Activated CD8-positive, alpha-beta memory T cell treated with anti-CD3 and anti-CD28 coated beads for 36 hours (primary cell): ENCODE measurements at regions not wholly inside any gene's neighbourhood (a gene's known extent, or its start where the extent isn't known, plus 50 kb on each side); places are given as distances from the start of the nearest gene placed in this dataset.

ENCODE experiments used
- CTCF ChIA-PET: fragments of 350-600 bp; sonication (Branson Sonifier 250); formaldehyde crosslinking; loops from one replicate; lab custom pipeline; 2021; ENCODE audit warnings: antibody characterized with exemption; lab: Charles Lee
- POLR2A ChIA-PET: fragments of 350-600 bp; sonication (Branson Sonifier 250); formaldehyde crosslinking; loops from one replicate; lab custom pipeline; 2021; ENCODE audit warnings: antibody characterized with exemption; lab: Charles Lee

GRCh38 chr3:152944671-152945070 is 109.7 kb downstream of the P2RY1 start:
- CTCF ChIA-PET: no interaction called here

GRCh38 chr3:152945556-152945955 is 110.6 kb downstream of the P2RY1 start:
- POLR2A ChIA-PET: no interaction called here
- CTCF ChIA-PET: interaction anchor here (0.7 to 1.0 kb wide), 2 partner anchors 9 to 42 kb away, joined by 4 read pairs; no protein-coding TSS in a partner anchor

More at GRCh38 chr3:152944671-152945070, 109.7 kb downstream of the P2RY1 start:
- POLR2A ChIA-PET: no interaction called here

GRCh38 chr3:152957491-152957890 is 122.6 kb downstream of the P2RY1 start:
- POLR2A ChIA-PET: no interaction called here
- CTCF ChIA-PET: no interaction called here

- ChIA-PET CTCF (no interaction called here), POLR2A (no interaction called here)
These were observed 124.4 kb downstream of the P2RY1 start for GRCh38 chr3:152959307-152959706.

GRCh38 chr3:152960684-152961083 is 125.8 kb downstream of the P2RY1 start:
- POLR2A ChIA-PET: no interaction called here

GRCh38 chr3:152961323-152961722 is 126.4 kb downstream of the P2RY1 start:
- POLR2A ChIA-PET: no interaction called here
- CTCF ChIA-PET: no interaction called here

More at GRCh38 chr3:152960684-152961083, 125.8 kb downstream of the P2RY1 start:
- CTCF ChIA-PET: no interaction called here

GRCh38 chr3:152964911-152965609 is 130.1 kb downstream of the P2RY1 start:
- POLR2A ChIA-PET: no interaction called here
- CTCF ChIA-PET: no interaction called here

- POLR2A ChIA-PET: no interaction called here
- CTCF ChIA-PET: no interaction called here
These were observed 133.6 kb downstream of the P2RY1 start for GRCh38 chr3:152968388-152969024.

GRCh38 chr3:152969557-152970300 is 134.8 kb downstream of the P2RY1 start:
- POLR2A ChIA-PET: no interaction called here
- CTCF ChIA-PET: no interaction called here

GRCh38 chr3:152970851-152971250 is 135.9 kb downstream of the P2RY1 start:
- CTCF ChIA-PET: no interaction called here
- POLR2A ChIA-PET: no interaction called here

GRCh38 chr3:152971880-152972279 is 136.9 kb downstream of the P2RY1 start:
- POLR2A ChIA-PET: no interaction called here
- CTCF ChIA-PET: no interaction called here

GRCh38 chr3:152973575-152973974 is 138.6 kb downstream of the P2RY1 start:
- CTCF ChIA-PET: no interaction called here
- POLR2A ChIA-PET: no interaction called here

GRCh38 chr3:152976239-152976638 is 141.3 kb downstream of the P2RY1 start:
- ChIA-PET CTCF (no interaction called here), POLR2A (no interaction called here)

- CTCF ChIA-PET: no interaction called here
These were observed 142.4 kb downstream of the P2RY1 start for GRCh38 chr3:152977366-152977765.

GRCh38 chr3:152978152-152978551 is 143.2 kb downstream of the P2RY1 start:
- POLR2A ChIA-PET: no interaction called here
- CTCF ChIA-PET: no interaction called here

More at GRCh38 chr3:152977366-152977765, 142.4 kb downstream of the P2RY1 start:
- POLR2A ChIA-PET: no interaction called here

GRCh38 chr3:152997526-152997925 is 162.6 kb downstream of the P2RY1 start:
- POLR2A ChIA-PET: no interaction called here
- CTCF ChIA-PET: no interaction called here

GRCh38 chr3:152998591-152998990 is 163.4 kb upstream of the RAP2B start:
- ChIA-PET CTCF (no interaction called here), POLR2A (no interaction called here)

- POLR2A ChIA-PET: no interaction called here
- CTCF ChIA-PET: no interaction called here
These were observed 161.7 kb upstream of the RAP2B start for GRCh38 chr3:153000325-153000724.

GRCh38 chr3:153001210-153002078 is 160.6 kb upstream of the RAP2B start:
- ChIA-PET POLR2A (no interaction called here), CTCF (no interaction called here)

- CTCF ChIA-PET: no interaction called here
- POLR2A ChIA-PET: no interaction called here
These were observed 158.6 kb upstream of the RAP2B start for GRCh38 chr3:153003441-153003840.
